GM23338 (cell line): ENCODE measurements at regions not wholly inside any gene's neighbourhood (a gene's known extent, or its start where the extent isn't known, plus 50 kb on each side); places are given as distances from the start of the nearest gene placed in this dataset.

Source experiments
- ATAC-seq: fragments of 200-7000 bp; cut with Tn5 transposase; 3 replicates; pipeline ENCODE4 v1.9.1; 2020
- DNase-seq: peaks from one replicate; pipeline ENCODE4 v3.0.0-alpha.2; 2015; ENCODE audit warnings: low spot score
- H2AFZ ChIP-seq: fragments of 200-600 bp; sonication (generic); 2 replicates; pipeline ENCODE4 v1.8.0; 2016; ENCODE audit warnings: antibody characterized with exemption, mild to moderate bottlenecking, moderate library complexity
- H3F3A ChIP-seq: fragments of 200-600 bp; sonication (generic); replicated peaks from 2 replicates; pipeline ENCODE4 v1.8.0; 2017; ENCODE audit warnings: antibody characterized with exemption, mixed run types, low read depth
- H3K27ac ChIP-seq: fragments of 200-600 bp; sonication (generic); 2 replicates; pipeline ENCODE4 v1.6.1; 2016; ENCODE audit warnings: low read depth
- H3K27me3 ChIP-seq: fragments of 200-600 bp; sonication (generic); 2 replicates; pipeline ENCODE4 v1.8.0; 2016; ENCODE audit warnings: mild to moderate bottlenecking, mixed run types, moderate library complexity; ENCODE audit not compliant: insufficient read depth
- H3K36me3 ChIP-seq: fragments of 200-600 bp; sonication (generic); 2 replicates; pipeline ENCODE4 v1.8.0; 2016; ENCODE audit warnings: mild to moderate bottlenecking; ENCODE audit not compliant: insufficient read depth
- H3K4me1 ChIP-seq: fragments of 200-600 bp; sonication (generic); 2 replicates; pipeline ENCODE4 v1.8.0; 2016; ENCODE audit warnings: mild to moderate bottlenecking, moderate library complexity; ENCODE audit not compliant: insufficient read depth
- H3K4me2 ChIP-seq: fragments of 200-600 bp; sonication (generic); 2 replicates; pipeline ENCODE4 v1.7.1; 2017; ENCODE audit warnings: mixed run types
- H3K4me3 ChIP-seq: fragments of 200-600 bp; sonication (generic); 2 replicates; pipeline ENCODE4 v1.6.1; 2016; ENCODE audit warnings: mixed run types
- H3K79me2 ChIP-seq: fragments of 200-600 bp; sonication (generic); replicated peaks from 2 replicates; pipeline ENCODE4 v1.8.0; 2017; ENCODE audit warnings: mild to moderate bottlenecking; ENCODE audit not compliant: insufficient read depth
- H3K9me2 ChIP-seq: fragments of 200-600 bp; sonication (generic); 2 replicates; pipeline ENCODE4 v1.8.0; 2017; ENCODE audit not compliant: insufficient read depth
- H4K20me1 ChIP-seq: fragments of 200-600 bp; sonication (generic); replicated peaks from 2 replicates; pipeline ENCODE4 v1.8.0; 2017; ENCODE audit warnings: mild to moderate bottlenecking; ENCODE audit not compliant: insufficient read depth
- H3K27ac Mint-ChIP-seq: 2 replicates; pipeline ENCODE4 v1.8.0; 2020; ENCODE audit warnings: inconsistent platforms, mild to moderate bottlenecking, moderate library complexity, mixed read lengths
- H3K27me3 Mint-ChIP-seq: 3 replicates; pipeline ENCODE4 v1.8.0; 2022; ENCODE audit warnings: low read depth, mild to moderate bottlenecking, moderate library complexity, mixed read lengths, inconsistent platforms; ENCODE audit not compliant: insufficient read depth, poor library complexity
- H3K36me3 Mint-ChIP-seq: 3 replicates; pipeline ENCODE4 v1.8.0; 2021; ENCODE audit warnings: low read depth, mild to moderate bottlenecking, inconsistent platforms, moderate library complexity, mixed read lengths
- H3K4me1 Mint-ChIP-seq: 3 replicates; pipeline ENCODE4 v1.8.0; 2020; ENCODE audit warnings: mild to moderate bottlenecking, inconsistent platforms, mixed read lengths
- H3K4me3 Mint-ChIP-seq: 3 replicates; pipeline ENCODE4 v1.8.0; 2021; ENCODE audit warnings: moderate library complexity, mild to moderate bottlenecking, inconsistent platforms, mixed read lengths
- H3K9me3 Mint-ChIP-seq: 3 replicates; pipeline ENCODE4 v1.8.0; 2020; ENCODE audit warnings: moderate library complexity, mild to moderate bottlenecking, inconsistent platforms, mixed read lengths
- EZH2 ChIP-seq: fragments of 200-600 bp; sonication (generic); IDR thresholded peaks from one replicate; pipeline ENCODE4 v1.8.0; 2017; ENCODE audit warnings: antibody characterized with exemption, mild to moderate bottlenecking, low read depth; ENCODE audit not compliant: unreplicated experiment
- EZH2phosphoT487 ChIP-seq: fragments of 200-600 bp; sonication (generic); IDR thresholded peaks from one replicate; pipeline ENCODE4 v1.8.1; 2018; ENCODE audit warnings: antibody characterized with exemption; ENCODE audit not compliant: unreplicated experiment
- JUNB ChIP-seq: IDR thresholded peaks from one replicate; pipeline ENCODE4 v1.6.1; 2016; ENCODE audit warnings: antibody characterized with exemption; ENCODE audit not compliant: unreplicated experiment
- NANOG ChIP-seq: IDR thresholded peaks from 2 replicates; pipeline ENCODE4 v1.6.1; 2016; ENCODE audit warnings: antibody characterized with exemption, borderline replicate concordance
- POLR2AphosphoS5 ChIP-seq: IDR thresholded peaks from 2 replicates; pipeline ENCODE4 v1.6.1; 2016; ENCODE audit warnings: antibody characterized with exemption, low read depth
- STAT1 ChIP-seq: IDR thresholded peaks from one replicate; pipeline ENCODE4 v1.6.1; 2016; ENCODE audit warnings: antibody characterized with exemption; ENCODE audit not compliant: unreplicated experiment
- ZNF114 ChIP-seq: fragments of 250-450 bp; sonication (Bioruptor Pico); IDR thresholded peaks from 2 replicates; pipeline ENCODE4 v1.5.0; 2020; ENCODE audit warnings: mild to moderate bottlenecking, moderate library complexity
- ZNF331 ChIP-seq: fragments of 250-450 bp; sonication (Bioruptor Pico); IDR thresholded peaks from 2 replicates; pipeline ENCODE4 v1.5.0; 2020; ENCODE audit warnings: low read depth, mild to moderate bottlenecking, moderate library complexity
- TF ChIP-seq, protein P1 (sequence below): IDR thresholded peaks from one replicate; pipeline ENCODE4 v1.6.1; 2018; ENCODE audit warnings: antibody characterized with exemption; ENCODE audit not compliant: unreplicated experiment
- TF ChIP-seq, protein P2 (sequence below), 2 experiments: fragments of 200-600 bp in 1 of 2; sonication (generic) in 1 of 2; conservative IDR thresholded peaks; 2 replicates each; pipeline versions ENCODE4 v1.5.1 to v1.6.1; 2016 to 2017; ENCODE audit warnings: antibody characterized with exemption in 2 of 2, low read depth in 2 of 2, mild to moderate bottlenecking in 2 of 2, moderate library complexity in 1 of 2
- TF ChIP-seq, protein P3 (sequence below): fragments of 250-450 bp; sonication (Bioruptor Pico); IDR thresholded peaks from 2 replicates; pipeline ENCODE4 v1.5.0; 2020; ENCODE audit warnings: mild to moderate bottlenecking, moderate library complexity

DNA sequence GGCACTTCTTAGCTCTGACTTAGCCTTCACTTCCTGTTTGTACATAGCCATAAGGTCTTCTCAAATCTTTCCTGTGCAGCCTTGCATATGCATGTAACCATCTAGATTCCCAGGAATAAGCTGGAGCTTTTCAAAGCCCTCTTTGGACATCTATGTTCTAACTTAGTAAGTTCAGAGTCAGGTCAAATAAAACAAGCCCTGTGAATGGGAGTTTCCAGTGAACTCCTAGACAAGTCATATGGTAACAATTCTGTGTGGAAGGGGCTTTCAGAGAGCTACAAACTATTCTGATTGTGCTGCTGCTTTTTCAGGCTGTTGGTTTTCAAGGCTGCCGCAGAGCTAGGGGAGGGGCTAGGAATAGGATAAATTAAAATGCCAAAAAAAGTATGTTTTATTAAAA is 208.4 kb upstream of the AKR1E2 start:
- Mint-ChIP-seq H3K4me1 (no peaks in the 10 kb centered on the region), H3K27me3 (no peaks in the 10 kb centered on the region), H3K4me3 (no peak overlapping the region), H3K9me3 (no peaks in the 10 kb centered on the region), H3K36me3 (no peaks in the 10 kb centered on the region), H3K27ac (no peak overlapping the region)
- Histone ChIP-seq H3K79me2 (no peaks in the 10 kb centered on the region), H3F3A (no peaks in the 10 kb centered on the region), H2AFZ (no peak overlapping the region), H3K4me2 (no peak overlapping the region), H3K27ac (no peak overlapping the region), H3K4me1 (no peaks in the 10 kb centered on the region), H3K4me3 (no peak overlapping the region), H3K27me3 (no peaks in the 10 kb centered on the region), H3K9me2 (no peaks in the 10 kb centered on the region), H4K20me1 (no peaks in the 10 kb centered on the region), H3K36me3 (no peaks in the 10 kb centered on the region)
- TF ChIP-seq, protein P1, sequence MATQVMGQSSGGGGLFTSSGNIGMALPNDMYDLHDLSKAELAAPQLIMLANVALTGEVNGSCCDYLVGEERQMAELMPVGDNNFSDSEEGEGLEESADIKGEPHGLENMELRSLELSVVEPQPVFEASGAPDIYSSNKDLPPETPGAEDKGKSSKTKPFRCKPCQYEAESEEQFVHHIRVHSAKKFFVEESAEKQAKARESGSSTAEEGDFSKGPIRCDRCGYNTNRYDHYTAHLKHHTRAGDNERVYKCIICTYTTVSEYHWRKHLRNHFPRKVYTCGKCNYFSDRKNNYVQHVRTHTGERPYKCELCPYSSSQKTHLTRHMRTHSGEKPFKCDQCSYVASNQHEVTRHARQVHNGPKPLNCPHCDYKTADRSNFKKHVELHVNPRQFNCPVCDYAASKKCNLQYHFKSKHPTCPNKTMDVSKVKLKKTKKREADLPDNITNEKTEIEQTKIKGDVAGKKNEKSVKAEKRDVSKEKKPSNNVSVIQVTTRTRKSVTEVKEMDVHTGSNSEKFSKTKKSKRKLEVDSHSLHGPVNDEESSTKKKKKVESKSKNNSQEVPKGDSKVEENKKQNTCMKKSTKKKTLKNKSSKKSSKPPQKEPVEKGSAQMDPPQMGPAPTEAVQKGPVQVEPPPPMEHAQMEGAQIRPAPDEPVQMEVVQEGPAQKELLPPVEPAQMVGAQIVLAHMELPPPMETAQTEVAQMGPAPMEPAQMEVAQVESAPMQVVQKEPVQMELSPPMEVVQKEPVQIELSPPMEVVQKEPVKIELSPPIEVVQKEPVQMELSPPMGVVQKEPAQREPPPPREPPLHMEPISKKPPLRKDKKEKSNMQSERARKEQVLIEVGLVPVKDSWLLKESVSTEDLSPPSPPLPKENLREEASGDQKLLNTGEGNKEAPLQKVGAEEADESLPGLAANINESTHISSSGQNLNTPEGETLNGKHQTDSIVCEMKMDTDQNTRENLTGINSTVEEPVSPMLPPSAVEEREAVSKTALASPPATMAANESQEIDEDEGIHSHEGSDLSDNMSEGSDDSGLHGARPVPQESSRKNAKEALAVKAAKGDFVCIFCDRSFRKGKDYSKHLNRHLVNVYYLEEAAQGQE = no peak
- TF ChIP-seq JUNB = no peak
- TF ChIP-seq ZNF331 (CRISPR knock-in tag) = no peak
- TF ChIP-seq, protein P2, sequence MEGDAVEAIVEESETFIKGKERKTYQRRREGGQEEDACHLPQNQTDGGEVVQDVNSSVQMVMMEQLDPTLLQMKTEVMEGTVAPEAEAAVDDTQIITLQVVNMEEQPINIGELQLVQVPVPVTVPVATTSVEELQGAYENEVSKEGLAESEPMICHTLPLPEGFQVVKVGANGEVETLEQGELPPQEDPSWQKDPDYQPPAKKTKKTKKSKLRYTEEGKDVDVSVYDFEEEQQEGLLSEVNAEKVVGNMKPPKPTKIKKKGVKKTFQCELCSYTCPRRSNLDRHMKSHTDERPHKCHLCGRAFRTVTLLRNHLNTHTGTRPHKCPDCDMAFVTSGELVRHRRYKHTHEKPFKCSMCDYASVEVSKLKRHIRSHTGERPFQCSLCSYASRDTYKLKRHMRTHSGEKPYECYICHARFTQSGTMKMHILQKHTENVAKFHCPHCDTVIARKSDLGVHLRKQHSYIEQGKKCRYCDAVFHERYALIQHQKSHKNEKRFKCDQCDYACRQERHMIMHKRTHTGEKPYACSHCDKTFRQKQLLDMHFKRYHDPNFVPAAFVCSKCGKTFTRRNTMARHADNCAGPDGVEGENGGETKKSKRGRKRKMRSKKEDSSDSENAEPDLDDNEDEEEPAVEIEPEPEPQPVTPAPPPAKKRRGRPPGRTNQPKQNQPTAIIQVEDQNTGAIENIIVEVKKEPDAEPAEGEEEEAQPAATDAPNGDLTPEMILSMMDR (conservative IDR thresholded peaks at IDR 0.05; ENCODE audit: low read depth in 2 of 2) = no peak
- no peak for TF ChIP-seq STAT1
- TF ChIP-seq EZH2phosphoT487 = no peak
- no peak for TF ChIP-seq EZH2
- TF ChIP-seq ZNF114 (CRISPR knock-in tag) = no peak
- no peak for TF ChIP-seq NANOG
- TF ChIP-seq, protein P3, sequence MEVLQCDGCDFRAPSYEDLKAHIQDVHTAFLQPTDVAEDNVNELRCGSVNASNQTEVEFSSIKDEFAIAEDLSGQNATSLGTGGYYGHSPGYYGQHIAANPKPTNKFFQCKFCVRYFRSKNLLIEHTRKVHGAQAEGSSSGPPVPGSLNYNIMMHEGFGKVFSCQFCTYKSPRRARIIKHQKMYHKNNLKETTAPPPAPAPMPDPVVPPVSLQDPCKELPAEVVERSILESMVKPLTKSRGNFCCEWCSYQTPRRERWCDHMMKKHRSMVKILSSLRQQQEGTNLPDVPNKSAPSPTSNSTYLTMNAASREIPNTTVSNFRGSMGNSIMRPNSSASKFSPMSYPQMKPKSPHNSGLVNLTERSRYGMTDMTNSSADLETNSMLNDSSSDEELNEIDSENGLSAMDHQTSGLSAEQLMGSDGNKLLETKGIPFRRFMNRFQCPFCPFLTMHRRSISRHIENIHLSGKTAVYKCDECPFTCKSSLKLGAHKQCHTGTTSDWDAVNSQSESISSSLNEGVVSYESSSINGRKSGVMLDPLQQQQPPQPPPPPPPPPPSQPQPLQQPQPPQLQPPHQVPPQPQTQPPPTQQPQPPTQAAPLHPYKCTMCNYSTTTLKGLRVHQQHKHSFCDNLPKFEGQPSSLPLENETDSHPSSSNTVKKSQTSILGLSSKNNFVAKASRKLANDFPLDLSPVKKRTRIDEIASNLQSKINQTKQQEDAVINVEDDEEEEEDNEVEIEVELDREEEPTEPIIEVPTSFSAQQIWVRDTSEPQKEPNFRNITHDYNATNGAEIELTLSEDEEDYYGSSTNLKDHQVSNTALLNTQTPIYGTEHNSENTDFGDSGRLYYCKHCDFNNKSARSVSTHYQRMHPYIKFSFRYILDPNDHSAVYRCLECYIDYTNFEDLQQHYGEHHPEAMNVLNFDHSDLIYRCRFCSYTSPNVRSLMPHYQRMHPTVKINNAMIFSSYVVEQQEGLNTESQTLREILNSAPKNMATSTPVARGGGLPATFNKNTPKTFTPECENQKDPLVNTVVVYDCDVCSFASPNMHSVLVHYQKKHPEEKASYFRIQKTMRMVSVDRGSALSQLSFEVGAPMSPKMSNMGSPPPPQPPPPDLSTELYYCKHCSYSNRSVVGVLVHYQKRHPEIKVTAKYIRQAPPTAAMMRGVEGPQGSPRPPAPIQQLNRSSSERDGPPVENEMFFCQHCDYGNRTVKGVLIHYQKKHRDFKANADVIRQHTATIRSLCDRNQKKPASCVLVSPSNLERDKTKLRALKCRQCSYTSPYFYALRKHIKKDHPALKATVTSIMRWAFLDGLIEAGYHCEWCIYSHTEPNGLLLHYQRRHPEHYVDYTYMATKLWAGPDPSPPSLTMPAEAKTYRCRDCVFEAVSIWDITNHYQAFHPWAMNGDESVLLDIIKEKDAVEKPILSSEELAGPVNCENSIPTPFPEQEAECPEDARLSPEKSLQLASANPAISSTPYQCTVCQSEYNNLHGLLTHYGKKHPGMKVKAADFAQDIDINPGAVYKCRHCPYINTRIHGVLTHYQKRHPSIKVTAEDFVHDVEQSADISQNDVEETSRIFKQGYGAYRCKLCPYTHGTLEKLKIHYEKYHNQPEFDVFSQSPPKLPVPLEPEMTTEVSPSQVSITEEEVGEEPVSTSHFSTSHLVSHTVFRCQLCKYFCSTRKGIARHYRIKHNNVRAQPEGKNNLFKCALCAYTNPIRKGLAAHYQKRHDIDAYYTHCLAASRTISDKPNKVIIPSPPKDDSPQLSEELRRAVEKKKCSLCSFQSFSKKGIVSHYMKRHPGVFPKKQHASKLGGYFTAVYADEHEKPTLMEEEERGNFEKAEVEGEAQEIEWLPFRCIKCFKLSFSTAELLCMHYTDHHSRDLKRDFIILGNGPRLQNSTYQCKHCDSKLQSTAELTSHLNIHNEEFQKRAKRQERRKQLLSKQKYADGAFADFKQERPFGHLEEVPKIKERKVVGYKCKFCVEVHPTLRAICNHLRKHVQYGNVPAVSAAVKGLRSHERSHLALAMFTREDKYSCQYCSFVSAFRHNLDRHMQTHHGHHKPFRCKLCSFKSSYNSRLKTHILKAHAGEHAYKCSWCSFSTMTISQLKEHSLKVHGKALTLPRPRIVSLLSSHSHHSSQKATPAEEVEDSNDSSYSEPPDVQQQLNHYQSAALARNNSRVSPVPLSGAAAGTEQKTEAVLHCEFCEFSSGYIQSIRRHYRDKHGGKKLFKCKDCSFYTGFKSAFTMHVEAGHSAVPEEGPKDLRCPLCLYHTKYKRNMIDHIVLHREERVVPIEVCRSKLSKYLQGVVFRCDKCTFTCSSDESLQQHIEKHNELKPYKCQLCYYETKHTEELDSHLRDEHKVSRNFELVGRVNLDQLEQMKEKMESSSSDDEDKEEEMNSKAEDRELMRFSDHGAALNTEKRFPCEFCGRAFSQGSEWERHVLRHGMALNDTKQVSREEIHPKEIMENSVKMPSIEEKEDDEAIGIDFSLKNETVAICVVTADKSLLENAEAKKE (CRISPR knock-in tag) = no peak
- no peak for TF ChIP-seq POLR2AphosphoS5
- ATAC-seq = no peak
- DNase-seq = no peak
